Superior temporal gyrus (tissue), 1 donor: ENCODE measurements at regions not wholly inside any gene's neighbourhood (a gene's known extent, or its start where the extent isn't known, plus 50 kb on each side); places are given as distances from the start of the nearest gene placed in this dataset.

Experiments used
- DNase-seq: peaks from one replicate; pipeline ENCODE4 v3.0.0-alpha.2; 2016; ENCODE audit errors: extremely low spot score

GRCh38 chr5:89277816-89278215 is 394.8 kb upstream of the MEF2C start:
- no peak for DNase-seq

- no peak for DNase-seq
These were observed 393.8 kb upstream of the MEF2C start for GRCh38 chr5:89276566-89277305.

GRCh38 chr5:89275066-89275855 is 392.3 kb upstream of the MEF2C start:
- DNase-seq: no peak

GRCh38 chr5:89273289-89273688 is 390.3 kb upstream of the MEF2C start:
- no peak for DNase-seq

GRCh38 chr5:89270901-89271300 is 387.9 kb upstream of the MEF2C start:
- no peak for DNase-seq

GRCh38 chr5:89269721-89270120 is 386.7 kb upstream of the MEF2C start:
- no peak for DNase-seq

- peak; percentile 50 for DNase-seq
These were observed 385.5 kb upstream of the MEF2C start for GRCh38 chr5:89268460-89268859.

GRCh38 chr5:89267788-89268187 is 384.8 kb upstream of the MEF2C start:
- no peak for DNase-seq

GRCh38 chr5:89265511-89266179 is 382.7 kb upstream of the MEF2C start:
- no peak for DNase-seq

- no peak for DNase-seq
These were observed 380.9 kb upstream of the MEF2C start for GRCh38 chr5:89263846-89264245.

- peak; percentile 63 for DNase-seq
These were observed 379.0 kb upstream of the MEF2C start for GRCh38 chr5:89262030-89262429.

- no peak for DNase-seq
These were observed 377.3 kb upstream of the MEF2C start for GRCh38 chr5:89260254-89260653.

- no peak for DNase-seq
These were observed 373.0 kb upstream of the MEF2C start for GRCh38 chr5:89255845-89256463.

- no peak for DNase-seq
These were observed 370.8 kb upstream of the MEF2C start for GRCh38 chr5:89253666-89254352.

GRCh38 chr5:89246864-89247263 is 363.9 kb upstream of the MEF2C start:
- DNase-seq: no peak

GRCh38 chr5:89246252-89246651 is 363.3 kb upstream of the MEF2C start:
- no peak for DNase-seq

GRCh38 chr5:89243611-89244010 is 360.6 kb upstream of the MEF2C start:
- no peak for DNase-seq

GRCh38 chr5:89241186-89241585 is 358.2 kb upstream of the MEF2C start:
- no peak for DNase-seq

- no peak for DNase-seq
These were observed 353.9 kb upstream of the MEF2C start for GRCh38 chr5:89236900-89237299.

GRCh38 chr5:89233462-89233861 is 350.5 kb upstream of the MEF2C start:
- DNase-seq: no peak

GRCh38 chr5:89232139-89232603 is 349.2 kb upstream of the MEF2C start:
- no peak for DNase-seq

- DNase-seq: no peak
These were observed 347.2 kb upstream of the MEF2C start for GRCh38 chr5:89230178-89230577.
